Duodenal mucosa (tissue), 2 donors: ENCODE measurements at regions not wholly inside any gene's neighbourhood (a gene's known extent, or its start where the extent isn't known, plus 50 kb on each side); places are given as distances from the start of the nearest gene placed in this dataset.
"Not testable (repeated sequence)": the region's sequence is repeated elsewhere in the genome, so short reads cannot be mapped to it uniquely, and the experiment has no call there.

Source experiments
- H3K27ac ChIP-seq: one replicate; pipeline ENCODE4 v1.7.0; 2013; ENCODE audit warnings: low read depth, low read length
- H3K27me3 ChIP-seq, 2 donors: one replicate each; pipeline ENCODE4 v1.7.0; 2013; ENCODE audit warnings: low read length in 2 of 2, control low read depth in 1 of 2; ENCODE audit not compliant: insufficient read depth in 2 of 2, control insufficient read depth in 1 of 2
- H3K36me3 ChIP-seq, 2 donors: one replicate each; pipeline ENCODE4 v1.7.0; 2013; ENCODE audit warnings: low read length in 2 of 2, control low read depth in 1 of 2; ENCODE audit not compliant: insufficient read depth in 2 of 2, control insufficient read depth in 1 of 2
- H3K4me1 ChIP-seq, 2 donors: one replicate each; pipeline ENCODE4 v1.7.0; 2013; ENCODE audit warnings: low read length in 2 of 2, control low read depth in 1 of 2; ENCODE audit not compliant: insufficient read depth in 2 of 2, control insufficient read depth in 1 of 2
- H3K4me3 ChIP-seq, 2 donors: one replicate each; pipeline ENCODE4 v1.7.0; 2013; ENCODE audit warnings: low read length in 2 of 2, low read depth in 1 of 2
- H3K9ac ChIP-seq, 2 donors: one replicate each; pipeline ENCODE4 v1.7.0; 2013; ENCODE audit warnings: low read length in 2 of 2, low read depth in 1 of 2
- H3K9me3 ChIP-seq, 2 donors: one replicate each; pipeline ENCODE4 v1.7.0; 2013; ENCODE audit warnings: low read length in 2 of 2, control low read depth in 1 of 2; ENCODE audit not compliant: control insufficient read depth in 1 of 2

DNA sequence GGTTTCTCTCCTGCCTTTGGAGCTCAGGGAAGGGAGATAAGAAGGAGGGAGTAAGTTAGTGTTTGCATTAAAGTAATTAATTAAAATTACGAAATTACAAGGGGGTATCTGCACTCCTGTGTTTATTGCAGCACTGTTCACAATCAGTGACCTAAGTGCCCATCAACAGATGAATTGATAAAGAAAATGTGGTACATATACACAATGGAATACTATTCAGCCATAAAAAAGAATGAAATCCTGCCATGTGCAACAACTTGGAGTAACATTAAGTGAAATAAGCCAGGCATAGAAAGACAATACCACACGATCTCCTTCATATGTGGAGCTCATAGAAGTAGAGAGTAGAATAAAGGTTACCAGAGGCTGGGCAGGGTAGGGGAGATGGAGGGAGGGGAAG, 202.0 kb downstream of the SHQ1 start:
- Histone ChIP-seq H3K27ac (no peak overlapping the region), H3K4me3 (no peak overlapping the region), H3K9me3 (no peaks in the 10 kb centered on the region), H3K9ac (no peak overlapping the region), H3K27me3 (no peaks in the 10 kb centered on the region), H3K4me1 (no peaks in the 10 kb centered on the region), H3K36me3 (no peaks in the 10 kb centered on the region)

DNA sequence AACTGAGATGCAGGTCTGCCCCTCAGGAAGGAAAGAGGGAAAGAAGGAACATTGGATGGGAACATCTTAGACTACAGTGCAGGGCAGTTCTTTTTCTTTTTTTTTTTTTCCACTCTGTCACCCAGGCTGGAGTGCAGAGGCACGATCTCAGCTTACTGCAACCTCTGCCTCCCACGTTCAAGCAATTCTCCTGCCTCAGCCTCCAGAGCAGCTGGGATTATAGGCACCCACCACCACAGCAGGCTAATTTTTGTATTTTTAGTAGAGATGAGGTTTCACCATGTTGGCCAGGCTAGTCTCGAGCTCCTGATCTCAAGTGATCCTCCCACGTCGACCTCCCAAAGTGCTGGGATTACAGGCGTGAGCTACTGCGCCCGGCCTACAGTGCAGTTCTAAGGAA, 204.6 kb downstream of the SHQ1 start:
- not testable (repeated sequence) for H3K4me3 ChIP-seq, H3K4me1 ChIP-seq, H3K9me3 ChIP-seq, H3K9ac ChIP-seq, H3K36me3 ChIP-seq, H3K27ac ChIP-seq, H3K27me3 ChIP-seq

DNA sequence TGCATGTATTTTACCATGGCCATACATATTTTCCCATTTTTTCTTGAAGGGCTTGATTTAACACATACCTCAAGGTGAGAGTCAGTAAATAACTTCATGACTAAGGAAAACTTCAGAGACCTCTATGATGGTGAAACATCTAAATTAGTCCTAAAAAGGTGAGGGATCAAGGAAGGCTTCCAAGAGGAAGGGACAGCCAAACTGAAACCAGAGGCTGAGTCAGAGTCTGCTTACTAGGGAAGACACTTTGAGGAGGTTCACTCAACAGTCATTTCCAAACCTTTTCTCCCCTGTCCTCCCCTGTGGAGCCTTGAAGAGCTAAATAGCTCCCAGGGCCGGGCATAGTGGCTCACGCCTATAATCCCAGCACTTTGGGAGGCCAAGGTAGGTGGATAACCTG, 206.6 kb downstream of the SHQ1 start:
- Histone ChIP-seq H3K4me3 (no peak overlapping the region), H3K27ac (no peak overlapping the region), H3K36me3 (no peaks in the 10 kb centered on the region), H3K27me3 (no peaks in the 10 kb centered on the region), H3K9me3 (no peaks in the 10 kb centered on the region), H3K9ac (no peak overlapping the region), H3K4me1 (no peaks in the 10 kb centered on the region)

DNA sequence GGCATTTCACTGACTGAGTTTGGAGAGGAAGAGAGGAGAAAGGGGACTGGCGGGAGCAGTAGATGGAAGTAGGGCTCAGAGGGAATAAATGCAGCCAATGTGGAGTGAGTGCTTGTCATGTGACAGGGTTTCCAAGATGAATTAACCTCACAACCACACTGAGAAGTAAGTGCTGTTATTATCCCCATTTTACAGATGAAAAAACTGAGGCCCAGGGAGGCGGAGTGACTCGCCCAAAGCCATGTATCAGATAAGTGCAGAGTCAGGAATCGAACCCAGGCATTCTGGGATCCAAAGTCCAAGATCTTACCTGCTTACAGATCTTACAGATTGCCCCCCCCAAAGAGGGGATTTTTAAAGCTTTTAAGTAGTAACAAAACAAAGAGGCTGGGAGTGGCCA, 207.2 kb downstream of the SHQ1 start:
- Histone ChIP-seq H3K27me3 (no peaks in the 10 kb centered on the region), H3K4me3 (no peak overlapping the region), H3K36me3 (no peaks in the 10 kb centered on the region), H3K27ac (no peak overlapping the region), H3K9me3 (no peaks in the 10 kb centered on the region), H3K9ac (no peak overlapping the region), H3K4me1 (no peaks in the 10 kb centered on the region)

DNA sequence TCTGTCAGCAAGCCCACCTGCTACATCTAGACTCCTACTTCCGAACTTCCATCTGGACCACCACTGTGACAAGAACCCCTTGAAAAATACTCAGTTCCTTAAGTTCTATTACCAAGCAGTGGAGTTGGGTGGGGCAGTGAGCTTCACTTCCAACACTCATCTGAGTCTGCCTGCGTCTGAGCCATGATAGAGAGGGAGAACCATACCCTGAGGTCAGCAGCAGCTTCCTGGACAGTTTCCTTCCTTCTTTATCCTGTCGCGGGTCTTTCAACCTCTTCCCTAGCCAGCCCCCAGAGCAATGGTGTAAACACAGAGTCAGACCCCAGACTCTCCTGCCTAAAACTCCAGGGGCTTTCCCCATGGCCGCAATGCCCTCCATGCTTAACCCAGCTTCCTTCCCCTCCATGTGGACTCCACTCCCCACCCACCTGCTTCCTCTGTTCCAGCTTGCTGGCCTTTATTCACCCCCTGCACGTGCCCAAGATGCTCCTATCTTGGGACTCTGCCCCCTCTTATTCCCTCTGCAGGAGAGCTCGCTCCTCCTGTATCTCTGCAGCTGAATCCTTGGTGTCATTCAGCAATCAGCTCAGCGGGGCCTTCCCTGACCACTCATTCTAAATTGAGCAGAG, 211.2 kb downstream of the SHQ1 start:
- no peaks in the 10 kb centered on the region for H3K9me3 ChIP-seq
- no peaks in the 10 kb centered on the region for H3K4me1 ChIP-seq
- H3K9ac ChIP-seq: no peak overlapping the region
- no peak overlapping the region for H3K4me3 ChIP-seq
- no peak overlapping the region for H3K27ac ChIP-seq
- H3K36me3 ChIP-seq: no peaks in the 10 kb centered on the region
- H3K27me3 ChIP-seq: no peaks in the 10 kb centered on the region

DNA sequence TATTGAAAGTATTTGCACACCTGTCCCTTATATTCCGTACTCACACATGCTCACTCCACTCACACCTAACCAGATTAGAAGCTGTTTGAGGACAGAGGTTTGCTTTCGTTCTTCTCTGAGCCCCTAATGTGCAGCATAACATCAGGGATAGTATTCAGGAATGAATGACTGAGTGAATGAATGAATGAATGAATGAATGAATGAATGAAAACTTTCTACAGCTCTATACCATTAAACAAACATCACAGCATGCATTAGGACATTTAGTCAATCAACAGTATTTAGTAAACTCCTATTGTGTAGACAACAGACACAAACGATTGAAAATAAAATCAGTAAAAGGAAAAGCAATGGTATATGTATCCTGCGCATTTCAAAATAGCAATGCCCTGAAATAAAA, 212.7 kb downstream of the SHQ1 start:
- Histone ChIP-seq H3K36me3 (no peaks in the 10 kb centered on the region), H3K9me3 (no peaks in the 10 kb centered on the region), H3K27me3 (no peaks in the 10 kb centered on the region), H3K27ac (no peak overlapping the region), H3K9ac (no peak overlapping the region), H3K4me3 (no peak overlapping the region), H3K4me1 (no peaks in the 10 kb centered on the region)

DNA sequence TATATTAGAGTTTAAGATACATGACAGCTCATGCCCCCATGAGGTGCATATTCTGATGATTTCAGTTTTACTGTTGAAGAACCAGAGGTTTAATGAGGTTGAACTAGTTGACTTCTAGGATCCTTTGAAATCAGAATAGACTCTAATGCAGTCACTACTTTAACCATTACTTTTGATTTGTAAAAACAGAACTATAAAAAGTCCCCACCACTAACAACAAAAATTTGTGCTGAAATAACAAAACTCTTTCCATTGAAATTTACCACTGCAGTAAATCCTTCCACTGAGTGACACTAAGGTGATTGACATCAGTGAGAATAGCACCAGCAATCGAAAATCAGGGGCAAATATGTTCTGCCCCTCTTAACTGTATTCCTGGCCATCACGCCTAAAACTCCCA, 214.1 kb downstream of the SHQ1 start:
- no peak overlapping the region for H3K4me3 ChIP-seq
- H3K9ac ChIP-seq: no peak overlapping the region
- H3K36me3 ChIP-seq: no peaks in the 10 kb centered on the region
- H3K27me3 ChIP-seq: no peaks in the 10 kb centered on the region
- no peak overlapping the region for H3K27ac ChIP-seq
- peaks cover 10 to 13% of the 10 kb centered on the region in 2 donors for H3K4me1 ChIP-seq
- H3K9me3 ChIP-seq: no peaks in the 10 kb centered on the region

DNA sequence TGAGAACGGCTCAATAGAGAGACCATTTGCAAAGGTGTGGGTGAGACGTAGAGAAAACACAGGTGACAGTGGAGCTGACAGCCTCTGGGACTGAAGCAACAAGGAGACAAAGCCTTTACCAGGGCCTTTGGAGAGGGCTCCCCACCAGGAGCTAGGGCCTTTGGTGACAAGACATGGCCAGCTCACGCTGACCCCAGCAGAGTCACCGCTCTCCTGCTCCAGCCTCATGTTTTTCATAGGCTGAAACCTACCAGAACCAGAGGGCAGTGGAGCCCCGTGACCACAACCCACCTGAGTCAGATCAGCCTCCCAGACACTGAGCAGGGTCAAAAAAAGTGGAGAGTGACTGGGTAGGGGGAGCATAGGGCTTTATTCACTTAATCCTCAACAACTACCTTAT, 214.7 kb downstream of the SHQ1 start:
- H3K36me3 ChIP-seq: no peaks in the 10 kb centered on the region
- H3K9ac ChIP-seq: no peak overlapping the region
- no peaks in the 10 kb centered on the region for H3K27me3 ChIP-seq
- H3K9me3 ChIP-seq: no peaks in the 10 kb centered on the region
- H3K27ac ChIP-seq: no peak overlapping the region
- H3K4me3 ChIP-seq: no peak overlapping the region
- peaks cover 16 to 19% of the 10 kb centered on the region in 2 donors for H3K4me1 ChIP-seq

DNA sequence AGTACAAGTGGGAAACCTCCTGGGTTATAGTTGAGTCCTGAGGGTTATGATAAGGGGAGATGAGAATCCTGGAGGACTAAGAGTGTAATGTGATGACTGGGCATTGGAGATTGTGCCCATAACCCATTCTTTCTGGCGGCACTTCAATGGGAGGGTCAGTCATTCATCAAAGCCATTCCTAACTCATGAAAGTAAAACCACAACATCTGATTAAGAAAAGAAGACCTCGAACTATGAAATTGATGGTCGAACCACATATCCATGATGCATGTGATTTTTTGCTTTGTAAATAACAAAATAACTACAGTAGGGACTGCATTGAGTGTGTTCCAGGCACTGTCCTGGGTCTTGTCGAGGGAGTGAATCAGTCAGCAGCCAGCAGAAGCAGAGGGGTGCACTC, 215.1 kb downstream of the SHQ1 start:
- Histone ChIP-seq H3K4me1 (peaks cover 20 to 23% of the 10 kb centered on the region in 2 donors), H3K27me3 (no peaks in the 10 kb centered on the region), H3K9ac (no peak overlapping the region), H3K4me3 (no peak overlapping the region), H3K36me3 (no peaks in the 10 kb centered on the region), H3K9me3 (no peaks in the 10 kb centered on the region), H3K27ac (no peak overlapping the region)

DNA sequence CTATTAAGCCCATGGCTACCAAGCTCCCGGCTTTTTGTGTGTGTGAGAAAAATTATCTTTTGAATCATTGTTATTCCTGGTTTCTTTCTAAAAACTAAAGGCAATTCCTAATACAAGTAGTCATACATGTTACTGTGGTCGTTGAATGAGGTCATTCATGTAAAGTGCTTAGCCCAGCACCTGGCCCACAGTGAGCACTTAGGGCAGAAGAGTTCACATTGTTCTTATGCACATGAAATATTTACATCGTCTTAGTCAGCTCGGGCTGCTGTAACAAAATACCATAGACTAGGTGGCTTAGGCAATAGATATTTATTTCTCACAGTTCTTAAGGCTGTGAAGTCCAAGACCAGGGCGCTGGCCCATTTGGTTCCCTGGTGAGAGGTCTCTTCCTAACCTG, 216.1 kb downstream of the SHQ1 start:
- no peak overlapping the region for H3K4me3 ChIP-seq
- H3K4me1 ChIP-seq: peaks cover 23 to 27% of the 10 kb centered on the region in 2 donors
- H3K27ac ChIP-seq: no peak overlapping the region
- no peaks in the 10 kb centered on the region for H3K9me3 ChIP-seq
- H3K27me3 ChIP-seq: no peaks in the 10 kb centered on the region
- H3K9ac ChIP-seq: no peak overlapping the region
- H3K36me3 ChIP-seq: no peaks in the 10 kb centered on the region

DNA sequence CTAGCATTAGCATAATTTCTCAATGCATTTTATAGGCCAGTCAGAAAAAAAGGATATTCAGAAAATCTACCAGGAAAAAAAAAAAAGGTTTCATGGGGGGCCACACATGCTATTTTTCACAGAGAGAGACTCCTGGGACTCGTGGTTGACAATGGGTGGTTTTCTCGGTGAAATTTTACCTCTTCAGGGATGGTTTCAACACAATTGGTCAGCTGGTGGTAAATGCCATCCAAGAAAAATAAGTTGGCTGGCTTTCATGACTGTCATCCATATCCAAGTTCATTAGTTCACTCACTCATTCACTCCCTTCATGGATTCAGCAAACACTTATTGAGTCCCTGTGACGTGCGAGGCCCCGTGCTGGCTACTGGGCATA, 217.3 kb downstream of the SHQ1 start:
- H3K27me3 ChIP-seq: no peaks in the 10 kb centered on the region
- H3K27ac ChIP-seq: no peak overlapping the region
- no peak overlapping the region for H3K4me3 ChIP-seq
- H3K9ac ChIP-seq: no peak overlapping the region
- H3K36me3 ChIP-seq: no peaks in the 10 kb centered on the region
- H3K9me3 ChIP-seq: no peaks in the 10 kb centered on the region
- peaks cover 23 to 27% of the 10 kb centered on the region in 2 donors for H3K4me1 ChIP-seq
